Colon (tissue), 2 donors: ENCODE measurements at regions not wholly inside any gene's neighbourhood (a gene's known extent, or its start where the extent isn't known, plus 50 kb on each side); places are given as distances from the start of the nearest gene placed in this dataset.

Experiments
- FAIRE-seq: peaks from 2 replicates; lab custom pipeline; 2012; peaks lifted over from hg19 to GRCh38; lab: Jason Lieb, UNC
- donor health status: control.
- donor health status: control.

GRCh38 chr13:53144826-53145225 is 116.2 kb downstream of the OLFM4 start:
- FAIRE-seq, result no peak

GRCh38 chr13:53150568-53150967 is 122.0 kb downstream of the OLFM4 start:
- FAIRE-seq, result no peak

- no peak for FAIRE-seq
Measured at GRCh38 chr13:53151336-53152056, 122.9 kb downstream of the OLFM4 start.

- FAIRE-seq, result no peak
Measured at GRCh38 chr13:53152057-53152421, 123.4 kb downstream of the OLFM4 start.

- FAIRE-seq, result no peak
Measured at GRCh38 chr13:53158201-53158600, 129.6 kb downstream of the OLFM4 start.

GRCh38 chr13:53159431-53159830 is 130.8 kb downstream of the OLFM4 start:
- no peak for FAIRE-seq

- no peak for FAIRE-seq
Measured at GRCh38 chr13:53160211-53160610, 131.6 kb downstream of the OLFM4 start.

GRCh38 chr13:53161251-53161650 is 132.6 kb downstream of the OLFM4 start:
- no peak for FAIRE-seq

- FAIRE-seq, result no peak
Measured at GRCh38 chr13:53165261-53165660, 136.6 kb downstream of the OLFM4 start.

- no peak for FAIRE-seq
Measured at GRCh38 chr13:53167561-53167960, 138.9 kb downstream of the OLFM4 start.

- FAIRE-seq, result no peak
Measured at GRCh38 chr13:53170910-53171309, 142.3 kb downstream of the OLFM4 start.

GRCh38 chr13:53174545-53174944 is 145.9 kb downstream of the OLFM4 start:
- no peak for FAIRE-seq

GRCh38 chr13:53180684-53181083 is 152.1 kb downstream of the OLFM4 start:
- no peak for FAIRE-seq

- no peak for FAIRE-seq
Measured at GRCh38 chr13:53182724-53183123, 154.1 kb downstream of the OLFM4 start.

- no peak for FAIRE-seq
Measured at GRCh38 chr13:53188120-53188519, 159.5 kb downstream of the OLFM4 start.

GRCh38 chr13:53189162-53189561 is 160.5 kb downstream of the OLFM4 start:
- FAIRE-seq, result no peak

- FAIRE-seq, result no peak
Measured at GRCh38 chr13:53191091-53191490, 162.5 kb downstream of the OLFM4 start.

- FAIRE-seq, result no peak
Measured at GRCh38 chr13:53197424-53197823, 168.8 kb downstream of the OLFM4 start.

- FAIRE-seq, result no peak
Measured at GRCh38 chr13:53198017-53198416, 169.4 kb downstream of the OLFM4 start.

GRCh38 chr13:53198736-53199135 is 170.1 kb downstream of the OLFM4 start:
- FAIRE-seq, result no peak

- FAIRE-seq, result no peak
Measured at GRCh38 chr13:53200075-53200474, 171.5 kb downstream of the OLFM4 start.

GRCh38 chr13:53200498-53201453 is 172.2 kb downstream of the OLFM4 start:
- FAIRE-seq, result no peak

- FAIRE-seq, result no peak
Measured at GRCh38 chr13:53201454-53202225, 173.0 kb downstream of the OLFM4 start.
